SK-N-MC (cell line): ENCODE measurements at regions not wholly inside any gene's neighbourhood (a gene's known extent, or its start where the extent isn't known, plus 50 kb on each side); places are given as distances from the start of the nearest gene placed in this dataset.

Experiments
- DNase-seq: peaks from one replicate; pipeline ENCODE4 v3.0.0-alpha.2; 2011; ENCODE audit warnings: low read depth, low spot score
- H3K27ac ChIP-seq: fragments of 200-600 bp; sonication (generic); 2 replicates; pipeline ENCODE4 v1.5.1; 2016; ENCODE audit warnings: mixed run types
- H3K36me3 ChIP-seq: fragments of 200-600 bp; sonication (generic); 2 replicates; pipeline ENCODE4 v1.6.1; 2017; ENCODE audit warnings: antibody characterized with exemption, low read length, mixed read lengths; ENCODE audit not compliant: insufficient read depth
- H3K4me3 ChIP-seq: fragments of 200-600 bp; sonication (generic); 2 replicates; pipeline ENCODE4 v1.5.1; 2016
- H3K9ac ChIP-seq: fragments of 200-600 bp; sonication (generic); 2 replicates; pipeline ENCODE4 v1.8.0; 2017; ENCODE audit warnings: mixed run types, mixed read lengths; ENCODE audit not compliant: insufficient read length
- H3K9me3 ChIP-seq: fragments of 200-600 bp; sonication (generic); 2 replicates; pipeline ENCODE4 v1.6.1; 2017; ENCODE audit warnings: low read depth, mild to moderate bottlenecking, antibody characterized with exemption, low read length, moderate library complexity, mixed read lengths
- EZH2 ChIP-seq: fragments of 200-600 bp; sonication (generic); IDR thresholded peaks from one replicate; pipeline ENCODE4 v1.6.1; 2017; ENCODE audit warnings: antibody characterized with exemption
- FOXP2 ChIP-seq: optimal IDR thresholded peaks from 2 replicates; pipeline ENCODE3; 2011; ENCODE audit warnings: mild to moderate bottlenecking, moderate library complexity; ENCODE audit not compliant: insufficient read depth; ENCODE audit errors: extremely low read length, control extremely low read depth
- POLR2AphosphoS5 ChIP-seq: IDR thresholded peaks from 2 replicates; pipeline ENCODE4 v1.6.1; 2012; ENCODE audit warnings: mild to moderate bottlenecking, low read depth, low read length, borderline replicate concordance

GRCh38 chr12:75937486-75937885 is 94.1 kb downstream of the PHLDA1 start:
- TF ChIP-seq POLR2AphosphoS5: no peak
- no peak for TF ChIP-seq EZH2
- no peak for TF ChIP-seq FOXP2
- Histone ChIP-seq H3K4me3 (no peak overlapping the region), H3K9me3 (no peaks in the 10 kb centered on the region), H3K27ac (no peak overlapping the region), H3K9ac (no peak overlapping the region), H3K36me3 (no peaks in the 10 kb centered on the region)
- no peak for DNase-seq

- Histone ChIP-seq H3K27ac (no peak overlapping the region), H3K4me3 (no peak overlapping the region)
Measured at GRCh38 chr12:75936515-75937440, 94.8 kb downstream of the PHLDA1 start.

GRCh38 chr12:75935539-75936242 is 95.9 kb downstream of the PHLDA1 start:
- no peak overlapping the region for H3K27ac ChIP-seq
- H3K9ac ChIP-seq: no peak overlapping the region
- no peak for DNase-seq
- no peak for TF ChIP-seq EZH2
- TF ChIP-seq FOXP2: no peak
- no peak for TF ChIP-seq POLR2AphosphoS5
- no peaks in the 10 kb centered on the region for H3K9me3 ChIP-seq
- H3K4me3 ChIP-seq: no peak overlapping the region
- H3K36me3 ChIP-seq: no peaks in the 10 kb centered on the region

More at GRCh38 chr12:75936515-75937440, 94.8 kb downstream of the PHLDA1 start:
- Histone ChIP-seq H3K9ac (no peak overlapping the region), H3K36me3 (no peaks in the 10 kb centered on the region), H3K9me3 (no peaks in the 10 kb centered on the region)
- no peak for DNase-seq
- TF ChIP-seq FOXP2 (no peak), POLR2AphosphoS5 (no peak), EZH2 (no peak)

- no peaks in the 10 kb centered on the region for H3K9me3 ChIP-seq
- H3K27ac ChIP-seq: no peak overlapping the region
- TF ChIP-seq FOXP2 (no peak), POLR2AphosphoS5 (no peak), EZH2 (no peak)
- H3K9ac ChIP-seq: no peak overlapping the region
- no peak for DNase-seq
- H3K36me3 ChIP-seq: no peaks in the 10 kb centered on the region
- no peak overlapping the region for H3K4me3 ChIP-seq
Measured at GRCh38 chr12:75933101-75933500, 98.5 kb downstream of the PHLDA1 start.

- no peak overlapping the region for H3K4me3 ChIP-seq
- no peaks in the 10 kb centered on the region for H3K9me3 ChIP-seq
- no peak overlapping the region for H3K27ac ChIP-seq
- H3K36me3 ChIP-seq: no peaks in the 10 kb centered on the region
- H3K9ac ChIP-seq: no peak overlapping the region
- TF ChIP-seq POLR2AphosphoS5: no peak
- no peak for TF ChIP-seq FOXP2
- no peak for TF ChIP-seq EZH2
- no peak for DNase-seq
Measured at GRCh38 chr12:75932241-75932640, 99.3 kb downstream of the PHLDA1 start.

- Histone ChIP-seq H3K9me3 (no peaks in the 10 kb centered on the region), H3K36me3 (no peaks in the 10 kb centered on the region), H3K9ac (no peak overlapping the region), H3K4me3 (no peak overlapping the region), H3K27ac (no peak overlapping the region)
- no peak for DNase-seq
- TF ChIP-seq EZH2 (no peak), FOXP2 (no peak), POLR2AphosphoS5 (no peak)
Measured at GRCh38 chr12:75923964-75924666, 107.5 kb downstream of the PHLDA1 start.

GRCh38 chr12:75922944-75923642 is 108.5 kb downstream of the PHLDA1 start:
- no peak overlapping the region for H3K9ac ChIP-seq
- H3K4me3 ChIP-seq: no peak overlapping the region
- DNase-seq: no peak

More at GRCh38 chr12:75922944-75923642, 108.5 kb downstream of the PHLDA1 start:
- TF ChIP-seq POLR2AphosphoS5 (no peak), FOXP2 (no peak), EZH2 (no peak)
- Histone ChIP-seq H3K27ac (no peak overlapping the region), H3K9me3 (no peaks in the 10 kb centered on the region), H3K36me3 (no peaks in the 10 kb centered on the region)
